A549 (cell line): ENCODE measurements at regions not wholly inside any gene's neighbourhood (a gene's known extent, or its start where the extent isn't known, plus 50 kb on each side); places are given as distances from the start of the nearest gene placed in this dataset.

ENCODE experiments used
- ATAC-seq, 2 experiments: fragments of 200-7000 bp in 1 of 2; fragments of >200 bp in 1 of 2; cut with Nextera tagmentation in 1 of 2; cut with Tn5 transposase in 1 of 2; 3 replicates each; pipeline versions ENCODE4 v1.8.0 to v1.9.1; 2018 to 2020; ENCODE audit warnings: mild to moderate bottlenecking in 1 of 2, moderate library complexity in 1 of 2
- CTCF ChIA-PET: fragments of 300-600 bp; sonication (Branson Sonifier 250); formaldehyde crosslinking; extraction: SDS; loops from one replicate; lab custom pipeline; 2021; ENCODE audit warnings: antibody characterized with exemption, inconsistent platforms; lab: Yijun Ruan, JAX
- POLR2A ChIA-PET: fragments of 350-600 bp; formaldehyde crosslinking; extraction: SDS; loops from one replicate; lab custom pipeline; 2021; ENCODE audit warnings: antibody characterized with exemption, inconsistent platforms; lab: Yijun Ruan, JAX
- DNase-seq, 2 experiments: peaks; one replicate each; pipeline versions ENCODE4 v3.0.0 to v3.0.0-alpha.2; 2011 to 2016; ENCODE audit warnings: low read depth in 1 of 2, low spot score in 1 of 2
- FAIRE-seq: peaks from 2 replicates; lab custom pipeline; 2011; peaks lifted over from hg19 to GRCh38; lab: Jason Lieb, UNC
- H3K27ac ChIP-seq, 2 experiments: fragments of >200 bp; sonication (Bioruptor Twin); formaldehyde crosslinking; 3 replicates each; pipeline ENCODE4 v1.5.1; 2016 to 2017
- H3K4me1 ChIP-seq: fragments of >200 bp; sonication (Bioruptor Twin); formaldehyde crosslinking; 3 replicates; pipeline ENCODE4 v1.6.1; 2016
- H3K4me2 ChIP-seq: fragments of >200 bp; sonication (Bioruptor Twin); formaldehyde crosslinking; 3 replicates; pipeline ENCODE4 v1.6.1; 2016
- H3K4me3 ChIP-seq: fragments of >200 bp; sonication (Bioruptor Twin); formaldehyde crosslinking; 3 replicates; pipeline ENCODE4 v1.5.1; 2016
- H3K9me3 ChIP-seq: fragments of >200 bp; sonication (Bioruptor Twin); formaldehyde crosslinking; 3 replicates; pipeline ENCODE4 v1.6.1; 2016
- CEBPB ChIP-seq, 2 experiments: fragments of >200 bp in 1 of 2; sonication (Bioruptor Twin) in 1 of 2; formaldehyde crosslinking in 1 of 2; IDR thresholded peaks; 2 replicates each; pipeline ENCODE4 v1.6.1; 2012 to 2016
- CHD4 ChIP-seq: fragments of 200-600 bp; sonication (generic); IDR thresholded peaks from 2 replicates; pipeline ENCODE4 v1.6.1; 2016; ENCODE audit warnings: antibody characterized with exemption, mild to moderate bottlenecking, borderline replicate concordance
- EHMT2 ChIP-seq: fragments of 200-600 bp; sonication (generic); IDR thresholded peaks from 2 replicates; pipeline ENCODE4 v1.6.1; 2016; ENCODE audit warnings: antibody characterized with exemption, low read depth, mild to moderate bottlenecking, moderate library complexity
- EP300 ChIP-seq, 2 experiments: fragments of >200 bp; sonication (Bioruptor Twin); formaldehyde crosslinking; IDR thresholded peaks; 2 replicates in 1 of 2; 3 replicates in 1 of 2; pipeline ENCODE4 v1.6.1; 2016 to 2017
- ESRRA ChIP-seq: fragments of 150-350 bp; IDR thresholded peaks from 2 replicates; pipeline ENCODE4 v1.6.1; 2014; ENCODE audit warnings: mild to moderate bottlenecking, low read length, borderline replicate concordance
- FOXS1 ChIP-seq: fragments of 250-450 bp; sonication (Bioruptor Pico); IDR thresholded peaks from 2 replicates; pipeline ENCODE4 v1.5.0; 2020; ENCODE audit warnings: mild to moderate bottlenecking, moderate library complexity
- GATA3 ChIP-seq: IDR thresholded peaks from 2 replicates; pipeline ENCODE4 v1.6.1; 2012; ENCODE audit warnings: borderline replicate concordance
- HDAC2 ChIP-seq: fragments of 200-600 bp; sonication (generic); IDR thresholded peaks from 2 replicates; pipeline ENCODE4 v1.6.1; 2016
- HOXB13 ChIP-seq: fragments of 250-450 bp; sonication (Bioruptor Pico); IDR thresholded peaks from 2 replicates; pipeline ENCODE4 v1.5.0; 2020; ENCODE audit warnings: low read depth, mild to moderate bottlenecking, moderate library complexity
- HOXB5 ChIP-seq: fragments of 250-450 bp; sonication (Bioruptor Pico); IDR thresholded peaks from 2 replicates; pipeline ENCODE4 v1.5.0; 2020; ENCODE audit warnings: mild to moderate bottlenecking, moderate library complexity
- KDM1A ChIP-seq: fragments of 200-600 bp; sonication (generic); IDR thresholded peaks from 2 replicates; pipeline ENCODE4 v1.6.1; 2016; ENCODE audit warnings: low read depth, mild to moderate bottlenecking
- MAFK ChIP-seq: fragments of 450-650 bp; IDR thresholded peaks from 2 replicates; pipeline ENCODE4 v1.6.1; 2014; ENCODE audit not compliant: partially characterized antibody
- POLR2AphosphoS2 ChIP-seq: conservative IDR thresholded peaks from 2 replicates; pipeline ENCODE4 v1.6.1; 2012; ENCODE audit warnings: low read length, improper control_type of control experiment, inconsistent platforms
- RAD21 ChIP-seq, 2 experiments: fragments of >200 bp in 1 of 2; sonication (Bioruptor Twin) in 1 of 2; formaldehyde crosslinking in 1 of 2; IDR thresholded peaks in 1 of 2; conservative IDR thresholded peaks in 1 of 2; 2 replicates in 1 of 2; 3 replicates in 1 of 2; pipeline ENCODE4 v1.6.1; 2012 to 2018; ENCODE audit warnings: inconsistent platforms in 1 of 2
- RARB ChIP-seq: fragments of 250-450 bp; sonication (Bioruptor Pico); IDR thresholded peaks from 2 replicates; pipeline ENCODE4 v1.8.0; 2021; ENCODE audit warnings: mild to moderate bottlenecking, moderate library complexity
- RNF2 ChIP-seq: fragments of 200-600 bp; sonication (generic); IDR thresholded peaks from 2 replicates; pipeline ENCODE4 v1.6.1; 2016; ENCODE audit warnings: low read depth, mild to moderate bottlenecking, antibody characterized with exemption, moderate library complexity, borderline replicate concordance
- SMC3 ChIP-seq: fragments of >200 bp; sonication (Bioruptor Twin); formaldehyde crosslinking; IDR thresholded peaks from 3 replicates; pipeline ENCODE4 v1.6.1; 2018; ENCODE audit warnings: inconsistent platforms
- SREBF2 ChIP-seq: fragments of 450-650 bp; IDR thresholded peaks from 2 replicates; pipeline ENCODE4 v1.6.1; 2014; ENCODE audit warnings: mild to moderate bottlenecking, moderate library complexity
- ZFP36 ChIP-seq: fragments of 450-650 bp; IDR thresholded peaks from 2 replicates; pipeline ENCODE4 v1.6.1; 2014; ENCODE audit warnings: borderline replicate concordance; ENCODE audit not compliant: partially characterized antibody
- WGBS: methylation state at CpG from one replicate; pipeline ENCODE4 v1.1.6; 2017; ENCODE audit errors: missing lambda C conversion rate; 5-methylcytosine and 5-hydroxymethylcytosine counted together
- TF ChIP-seq, protein P1 (sequence below): fragments of 150-350 bp; IDR thresholded peaks from 2 replicates; pipeline ENCODE4 v1.6.1; 2014; ENCODE audit warnings: low read depth, mild to moderate bottlenecking, low read length
- TF ChIP-seq, protein P2 (sequence below): fragments of >200 bp; sonication (Bioruptor Twin); formaldehyde crosslinking; IDR thresholded peaks from 3 replicates; pipeline ENCODE4 v1.5.1; 2016
- TF ChIP-seq, protein P3 (sequence below): IDR thresholded peaks from 2 replicates; pipeline ENCODE4 v1.6.1; 2012
- TF ChIP-seq, protein P4 (sequence below): fragments of 250-450 bp; sonication (Bioruptor Pico); IDR thresholded peaks from 2 replicates; pipeline ENCODE4 v1.5.0; 2020; ENCODE audit warnings: low read depth, mild to moderate bottlenecking, moderate library complexity
- TF ChIP-seq, protein P5 (sequence below): fragments of 200-600 bp; sonication (generic); IDR thresholded peaks from 2 replicates; pipeline ENCODE4 v1.6.1; 2016; ENCODE audit warnings: antibody characterized with exemption, mild to moderate bottlenecking, moderate library complexity

DNA sequence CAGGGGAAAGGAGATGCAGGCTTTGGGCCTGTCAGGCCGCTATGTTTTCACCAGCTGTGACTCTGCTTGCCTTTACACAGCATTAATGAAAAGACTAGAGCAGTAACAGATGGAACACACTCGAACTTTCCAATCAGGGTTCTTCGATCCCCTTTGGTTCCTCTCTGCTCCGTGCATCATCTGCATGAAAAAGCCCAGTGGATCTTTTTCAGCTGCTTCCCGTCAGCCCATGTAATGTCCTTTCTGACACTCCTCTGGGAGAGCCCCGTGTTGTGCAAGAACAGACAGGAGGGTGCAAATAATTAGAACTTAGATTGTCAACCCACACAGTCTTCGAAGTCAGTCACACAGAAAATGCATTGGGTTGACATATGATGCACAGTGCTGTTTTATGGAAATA, 448.9 kb upstream of the ZNF462 start:
- DNase-seq (no peak), FAIRE-seq (no peak), ATAC-seq (no peak)
- Histone ChIP-seq H3K27ac (no peak overlapping the region), H3K4me2 (no peak overlapping the region), H3K4me3 (no peak overlapping the region), H3K4me1 (no peaks in the 10 kb centered on the region), H3K9me3 (no peaks in the 10 kb centered on the region)
- WGBS, result 13% methylated on average over 7 of the region's 7 CpGs
- ChIA-PET CTCF (no interaction called here), POLR2A (no interaction called here)
- TF ChIP-seq FOXS1 (CRISPR knock-in tag) (no peak), HOXB13 (CRISPR knock-in tag) (no peak), ZFP36 (no peak), CHD4 (no peak), RAD21 (conservative IDR thresholded peaks at IDR 0.05 in 1 of 2, IDR thresholded peaks at IDR 0.05 in 1 of 2) (no peak)
- TF ChIP-seq, protein P1, sequence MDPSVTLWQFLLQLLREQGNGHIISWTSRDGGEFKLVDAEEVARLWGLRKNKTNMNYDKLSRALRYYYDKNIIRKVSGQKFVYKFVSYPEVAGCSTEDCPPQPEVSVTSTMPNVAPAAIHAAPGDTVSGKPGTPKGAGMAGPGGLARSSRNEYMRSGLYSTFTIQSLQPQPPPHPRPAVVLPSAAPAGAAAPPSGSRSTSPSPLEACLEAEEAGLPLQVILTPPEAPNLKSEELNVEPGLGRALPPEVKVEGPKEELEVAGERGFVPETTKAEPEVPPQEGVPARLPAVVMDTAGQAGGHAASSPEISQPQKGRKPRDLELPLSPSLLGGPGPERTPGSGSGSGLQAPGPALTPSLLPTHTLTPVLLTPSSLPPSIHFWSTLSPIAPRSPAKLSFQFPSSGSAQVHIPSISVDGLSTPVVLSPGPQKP, result no peak

DNA sequence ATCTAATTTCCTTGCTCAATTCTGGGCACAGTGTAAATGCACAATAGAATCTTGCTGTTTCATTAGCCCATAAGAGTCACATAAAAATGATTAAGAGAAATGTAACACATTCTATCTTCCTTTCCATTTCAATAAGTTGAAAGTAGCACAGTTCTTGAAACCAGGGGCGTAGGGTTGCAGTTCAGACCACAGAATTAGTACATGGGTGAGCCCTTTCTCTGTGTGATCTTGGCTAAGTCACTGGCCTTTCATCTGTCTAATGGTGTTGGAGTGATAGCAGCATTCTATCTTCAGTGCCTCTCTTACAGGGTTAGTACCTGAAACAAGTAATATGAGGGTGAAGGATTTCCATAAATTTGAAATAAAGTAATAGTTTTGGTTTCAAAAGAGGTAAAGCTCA, 445.3 kb upstream of the ZNF462 start:
- ChIA-PET CTCF (no interaction called here), POLR2A (no interaction called here)
- no peak overlapping the region for H3K4me3 ChIP-seq
- no peak for ATAC-seq
- H3K4me1 ChIP-seq, result no peaks in the 10 kb centered on the region
- DNase-seq, result no peak
- H3K4me2 ChIP-seq, result no peak overlapping the region
- no peak for TF ChIP-seq CEBPB (IDR thresholded peaks at IDR 0.05)
- no peak for TF ChIP-seq RNF2
- TF ChIP-seq, protein P1, result no peak
- TF ChIP-seq ESRRA, result no peak
- no peak for TF ChIP-seq HOXB5 (CRISPR knock-in tag)
- TF ChIP-seq SMC3, result no peak
- no peak for TF ChIP-seq RARB
- TF ChIP-seq HDAC2, result no peak
- TF ChIP-seq, protein P2, sequence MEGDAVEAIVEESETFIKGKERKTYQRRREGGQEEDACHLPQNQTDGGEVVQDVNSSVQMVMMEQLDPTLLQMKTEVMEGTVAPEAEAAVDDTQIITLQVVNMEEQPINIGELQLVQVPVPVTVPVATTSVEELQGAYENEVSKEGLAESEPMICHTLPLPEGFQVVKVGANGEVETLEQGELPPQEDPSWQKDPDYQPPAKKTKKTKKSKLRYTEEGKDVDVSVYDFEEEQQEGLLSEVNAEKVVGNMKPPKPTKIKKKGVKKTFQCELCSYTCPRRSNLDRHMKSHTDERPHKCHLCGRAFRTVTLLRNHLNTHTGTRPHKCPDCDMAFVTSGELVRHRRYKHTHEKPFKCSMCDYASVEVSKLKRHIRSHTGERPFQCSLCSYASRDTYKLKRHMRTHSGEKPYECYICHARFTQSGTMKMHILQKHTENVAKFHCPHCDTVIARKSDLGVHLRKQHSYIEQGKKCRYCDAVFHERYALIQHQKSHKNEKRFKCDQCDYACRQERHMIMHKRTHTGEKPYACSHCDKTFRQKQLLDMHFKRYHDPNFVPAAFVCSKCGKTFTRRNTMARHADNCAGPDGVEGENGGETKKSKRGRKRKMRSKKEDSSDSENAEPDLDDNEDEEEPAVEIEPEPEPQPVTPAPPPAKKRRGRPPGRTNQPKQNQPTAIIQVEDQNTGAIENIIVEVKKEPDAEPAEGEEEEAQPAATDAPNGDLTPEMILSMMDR, result no peak
- TF ChIP-seq, protein P3, sequence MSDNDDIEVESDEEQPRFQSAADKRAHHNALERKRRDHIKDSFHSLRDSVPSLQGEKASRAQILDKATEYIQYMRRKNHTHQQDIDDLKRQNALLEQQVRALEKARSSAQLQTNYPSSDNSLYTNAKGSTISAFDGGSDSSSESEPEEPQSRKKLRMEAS, result no peak
- no peak for TF ChIP-seq MAFK
- no peak for TF ChIP-seq EP300 (IDR thresholded peaks at IDR 0.05)
- no peak for TF ChIP-seq KDM1A
- no peaks in the 10 kb centered on the region for H3K9me3 ChIP-seq
- 38% methylated on average over 1 of the region's 1 CpG for WGBS
- no peak for FAIRE-seq
- H3K27ac ChIP-seq, result no peak overlapping the region

DNA sequence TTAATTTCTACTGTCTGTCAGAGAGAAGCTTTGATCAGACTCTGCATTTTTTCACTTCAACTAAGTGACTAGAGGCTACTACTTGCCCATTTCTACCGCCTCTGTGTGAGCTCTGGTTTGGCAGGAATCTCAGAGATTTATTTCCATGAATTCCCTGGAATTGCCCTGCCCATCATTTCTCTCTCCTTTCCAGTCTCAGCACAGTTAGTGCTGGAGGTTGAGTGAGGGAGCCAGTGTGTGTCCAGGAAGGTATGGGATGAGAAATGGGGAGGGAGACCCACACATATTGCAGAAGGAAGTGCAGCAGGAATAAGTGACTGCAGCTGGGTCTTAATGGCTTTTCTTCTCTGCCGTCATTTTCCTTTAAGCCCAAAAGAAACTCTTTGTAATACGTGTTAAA, 443.1 kb upstream of the ZNF462 start:
- WGBS, result 45% methylated on average over 3 of the region's 3 CpGs
- ChIA-PET POLR2A (interaction anchor here (0.5 kb wide), 1 partner anchor 569 kb away, joined by 3 read pairs; no protein-coding TSS in a partner anchor), CTCF (interaction anchor here (1.8 kb wide), 1 partner anchor 11 kb away, joined by 5 read pairs; no protein-coding TSS in a partner anchor)
- DNase-seq, result no peak
- no peaks in the 10 kb centered on the region for H3K4me1 ChIP-seq
- no peak for FAIRE-seq
- H3K4me2 ChIP-seq, result no peak overlapping the region; the same call in 2 of the 3 replicates
- no peak for ATAC-seq
- no peaks in the 10 kb centered on the region for H3K9me3 ChIP-seq
- no peak overlapping the region for H3K27ac ChIP-seq
- no peak overlapping the region for H3K4me3 ChIP-seq
- TF ChIP-seq, protein P4, sequence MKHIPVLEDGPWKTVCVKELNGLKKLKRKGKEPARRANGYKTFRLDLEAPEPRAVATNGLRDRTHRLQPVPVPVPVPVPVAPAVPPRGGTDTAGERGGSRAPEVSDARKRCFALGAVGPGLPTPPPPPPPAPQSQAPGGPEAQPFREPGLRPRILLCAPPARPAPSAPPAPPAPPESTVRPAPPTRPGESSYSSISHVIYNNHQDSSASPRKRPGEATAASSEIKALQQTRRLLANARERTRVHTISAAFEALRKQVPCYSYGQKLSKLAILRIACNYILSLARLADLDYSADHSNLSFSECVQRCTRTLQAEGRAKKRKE (CRISPR knock-in tag), result no peak
- TF ChIP-seq GATA3, result no peak
- TF ChIP-seq RARB, result no peak
- no peak for TF ChIP-seq ZFP36
- TF ChIP-seq, protein P5, sequence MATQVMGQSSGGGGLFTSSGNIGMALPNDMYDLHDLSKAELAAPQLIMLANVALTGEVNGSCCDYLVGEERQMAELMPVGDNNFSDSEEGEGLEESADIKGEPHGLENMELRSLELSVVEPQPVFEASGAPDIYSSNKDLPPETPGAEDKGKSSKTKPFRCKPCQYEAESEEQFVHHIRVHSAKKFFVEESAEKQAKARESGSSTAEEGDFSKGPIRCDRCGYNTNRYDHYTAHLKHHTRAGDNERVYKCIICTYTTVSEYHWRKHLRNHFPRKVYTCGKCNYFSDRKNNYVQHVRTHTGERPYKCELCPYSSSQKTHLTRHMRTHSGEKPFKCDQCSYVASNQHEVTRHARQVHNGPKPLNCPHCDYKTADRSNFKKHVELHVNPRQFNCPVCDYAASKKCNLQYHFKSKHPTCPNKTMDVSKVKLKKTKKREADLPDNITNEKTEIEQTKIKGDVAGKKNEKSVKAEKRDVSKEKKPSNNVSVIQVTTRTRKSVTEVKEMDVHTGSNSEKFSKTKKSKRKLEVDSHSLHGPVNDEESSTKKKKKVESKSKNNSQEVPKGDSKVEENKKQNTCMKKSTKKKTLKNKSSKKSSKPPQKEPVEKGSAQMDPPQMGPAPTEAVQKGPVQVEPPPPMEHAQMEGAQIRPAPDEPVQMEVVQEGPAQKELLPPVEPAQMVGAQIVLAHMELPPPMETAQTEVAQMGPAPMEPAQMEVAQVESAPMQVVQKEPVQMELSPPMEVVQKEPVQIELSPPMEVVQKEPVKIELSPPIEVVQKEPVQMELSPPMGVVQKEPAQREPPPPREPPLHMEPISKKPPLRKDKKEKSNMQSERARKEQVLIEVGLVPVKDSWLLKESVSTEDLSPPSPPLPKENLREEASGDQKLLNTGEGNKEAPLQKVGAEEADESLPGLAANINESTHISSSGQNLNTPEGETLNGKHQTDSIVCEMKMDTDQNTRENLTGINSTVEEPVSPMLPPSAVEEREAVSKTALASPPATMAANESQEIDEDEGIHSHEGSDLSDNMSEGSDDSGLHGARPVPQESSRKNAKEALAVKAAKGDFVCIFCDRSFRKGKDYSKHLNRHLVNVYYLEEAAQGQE, result no peak
- TF ChIP-seq EHMT2, result no peak
- no peak for TF ChIP-seq SREBF2
- TF ChIP-seq, protein P1, result no peak
- TF ChIP-seq POLR2AphosphoS2, result no peak
